ENCODE measurements at regions not wholly inside any gene's neighbourhood (a gene's known extent, or its start where the extent isn't known, plus 50 kb on each side); places are given as distances from the start of the nearest gene placed in this dataset.

- no peak overlapping the region; the same call in 1 of the 2 replicates for H2AFZ ChIP-seq (ENCODE audit: low read length)
- H4K20me1 ChIP-seq (replicated peaks in 1 of 2; ENCODE audit: control insufficient read depth in 1 of 2, insufficient read depth in 2 of 2, low read length in 2 of 2): no peaks in the 10 kb centered on the region
- H3K79me2 ChIP-seq (ENCODE audit: control insufficient read depth in 1 of 2, insufficient read depth in 2 of 2, low read length in 2 of 2): no peaks in the 10 kb centered on the region
- no peak overlapping the region for H3K18ac ChIP-seq (ENCODE audit: extremely low read depth, low read length)
- H3K9ac ChIP-seq (replicated peaks in 1 of 4; ENCODE audit: extremely low read depth in 1 of 4, low read depth in 3 of 4, low read length in 3 of 4): no peak overlapping the region
- no peak overlapping the region for H4K5ac ChIP-seq (ENCODE audit: insufficient read length, low read depth, low read length)
- no peak overlapping the region for H4K8ac ChIP-seq (ENCODE audit: extremely low read depth, insufficient read depth, low read length)
- peaks cover 0 to 1% (median 0%) of the 10 kb centered on the region in 4 experiments; a peak in 1 of 7 replicates for H3K27me3 ChIP-seq (replicated peaks in 1 of 4; ENCODE audit: control insufficient read depth in 3 of 4, extremely low read depth in 1 of 4, insufficient read depth in 3 of 4, low read length in 3 of 4)
- H3K27ac ChIP-seq (ENCODE audit: low read depth, low read length): no peak overlapping the region
- no peak overlapping the region for H3K4me2 ChIP-seq (ENCODE audit: insufficient read depth in 1 of 2, low read depth in 2 of 2, low read length in 2 of 2)
- no peak overlapping the region for H3K23ac ChIP-seq (ENCODE audit: insufficient read length)
- H3K56ac ChIP-seq (replicated peaks; ENCODE audit: insufficient read length, low read depth, low read length): no peak overlapping the region
- no peaks in the 10 kb centered on the region for H3K23me2 ChIP-seq (ENCODE audit: low read depth, low read length)
- H2BK5ac ChIP-seq (ENCODE audit: low read depth, low read length): no peak overlapping the region
- POLR2A ChIA-PET (ENCODE audit: partially characterized antibody): no interaction called here
- no peaks in the 10 kb centered on the region for H3K36me3 ChIP-seq (ENCODE audit: control insufficient read depth in 2 of 4, insufficient read depth in 4 of 4, low read length in 3 of 4)
- CTCF ChIA-PET (ENCODE audit: partially characterized antibody): interaction anchor here (0.6 to 1.4 kb wide), 2 partner anchors 13 to 113 kb away, joined by 3 read pairs; no protein-coding TSS in a partner anchor
- H2BK20ac ChIP-seq (ENCODE audit: low read length): no peak overlapping the region
- DNase-seq (ENCODE audit: low read depth in 1 of 2, low spot score in 2 of 2): no peak
- H3K4me1 ChIP-seq (replicated peaks in 1 of 4; ENCODE audit: control insufficient read depth in 3 of 4, insufficient read depth in 4 of 4, low read length in 3 of 4): no peaks in the 10 kb centered on the region
- H2AK5ac ChIP-seq (ENCODE audit: low read depth, low read length): no peak overlapping the region
- H2BK120ac ChIP-seq (replicated peaks; ENCODE audit: low read depth, low read length): no peak overlapping the region
- no peak overlapping the region for H3K4me3 ChIP-seq (ENCODE audit: extremely low read depth in 1 of 4, insufficient read depth in 2 of 4, low read depth in 3 of 4, low read length in 4 of 4)
- H3K4ac ChIP-seq (replicated peaks; ENCODE audit: insufficient read length, low read depth, low read length): no peak overlapping the region
- H2BK15ac ChIP-seq (ENCODE audit: low read length): no peak overlapping the region
- no peaks in the 10 kb centered on the region for H3K79me1 ChIP-seq (ENCODE audit: low read depth, low read length)
- H2BK12ac ChIP-seq (ENCODE audit: low read depth, low read length): no peak overlapping the region
- no peak for FAIRE-seq
- no peaks in the 10 kb centered on the region for H3K9me3 ChIP-seq (ENCODE audit: insufficient read depth in 2 of 2, low read depth in 1 of 2, low read length in 1 of 2)
- WGBS, 2 experiments (ENCODE audit: extremely low coverage in 1 of 2, insufficient coverage in 1 of 2, insufficient read length in 1 of 2, insufficient replicate concordance in 2 of 2, low coverage in 1 of 2, low lambda C conversion rate in 2 of 2, missing lambda C conversion rate in 1 of 2): 88% methylated on average over 3 of the region's 3 CpGs; no CpG with 5 or more reads in 1 of the 2 experiments
- H3K14ac ChIP-seq (ENCODE audit: insufficient read length): no peak overlapping the region
- no peak overlapping the region for H4K91ac ChIP-seq (replicated peaks; ENCODE audit: insufficient read length, low read length)
- no peak for TF ChIP-seq RNF2 (IDR thresholded peaks at IDR 0.05; ENCODE audit: borderline replicate concordance, low read depth, low read length, missing control alignments, poor library complexity, severe bottlenecking)
- TF ChIP-seq SUZ12 (IDR thresholded peaks at IDR 0.05; ENCODE audit: low read length): no peak
Observed at GRCh38 chr15:39285071-39285470, 295.8 kb upstream of the THBS1 start.
